ENCODE measurements at regions not wholly inside any gene's neighbourhood (a gene's known extent, or its start where the extent isn't known, plus 50 kb on each side); places are given as distances from the start of the nearest gene placed in this dataset.
"Not testable (repeated sequence)": the region's sequence is repeated elsewhere in the genome, so short reads cannot be mapped to it uniquely, and the experiment has no call there.

DNA sequence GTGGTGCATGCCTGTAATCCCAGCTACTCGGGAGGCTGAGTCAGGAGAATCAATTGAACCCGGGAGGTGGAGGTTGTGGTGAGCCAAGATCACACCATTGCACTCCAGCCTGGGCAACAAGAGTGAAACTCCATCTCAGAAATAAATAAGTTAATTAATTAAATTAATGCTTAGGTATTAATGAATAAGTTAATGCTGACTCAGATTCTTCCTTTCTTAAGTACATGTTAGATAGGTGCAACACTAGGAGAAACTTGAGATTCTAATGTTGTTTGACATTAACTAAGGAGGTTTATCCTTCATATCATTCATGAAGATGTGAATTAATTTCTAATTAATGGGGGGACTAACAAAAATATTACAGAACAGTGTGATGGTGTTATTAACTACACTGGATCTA lies 812.6 kb upstream of the SPRY2 start:
- DNase-seq (ENCODE audit: low read depth), result no peak

DNA sequence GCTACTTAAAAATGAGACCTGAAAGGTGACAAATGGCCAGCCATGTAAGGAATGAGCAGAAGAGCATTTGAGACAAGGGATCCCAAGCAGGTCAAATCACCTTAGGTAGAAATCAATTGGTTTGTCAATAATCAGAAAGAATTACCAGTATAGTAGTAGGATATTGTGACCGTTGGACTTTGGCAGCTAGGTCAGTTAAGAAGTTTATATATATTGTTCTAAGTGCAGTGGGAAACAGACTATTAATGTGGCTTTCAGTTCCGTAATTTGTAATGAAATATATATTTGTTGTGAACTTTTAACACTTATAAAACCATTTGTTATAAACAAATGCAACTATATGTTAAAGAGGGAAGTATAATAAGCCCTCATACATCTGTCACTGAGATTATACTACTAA lies 807.9 kb upstream of the SPRY2 start:
- no peak for DNase-seq (ENCODE audit: low read depth)

DNA sequence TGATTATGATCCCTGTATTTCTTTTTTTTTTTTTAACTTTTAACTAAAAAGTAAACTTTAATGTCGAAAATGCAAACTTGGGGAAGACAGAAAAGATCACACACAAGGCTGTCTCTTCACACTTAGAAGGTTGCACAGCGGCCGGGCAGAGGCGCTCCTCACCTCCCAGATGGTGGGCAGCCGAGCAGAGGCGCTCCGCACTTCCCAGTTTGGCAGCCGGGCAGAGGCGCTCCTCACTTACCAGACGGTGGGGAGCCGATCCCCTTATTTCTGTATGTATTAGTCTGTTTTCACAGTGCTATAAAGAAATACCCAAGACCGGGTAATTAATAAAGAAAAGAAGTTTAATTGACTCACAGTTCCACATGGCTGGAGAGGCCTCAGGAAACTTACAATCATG lies 805.6 kb upstream of the SPRY2 start:
- not testable (repeated sequence) for DNase-seq (ENCODE audit: low read depth)

DNA sequence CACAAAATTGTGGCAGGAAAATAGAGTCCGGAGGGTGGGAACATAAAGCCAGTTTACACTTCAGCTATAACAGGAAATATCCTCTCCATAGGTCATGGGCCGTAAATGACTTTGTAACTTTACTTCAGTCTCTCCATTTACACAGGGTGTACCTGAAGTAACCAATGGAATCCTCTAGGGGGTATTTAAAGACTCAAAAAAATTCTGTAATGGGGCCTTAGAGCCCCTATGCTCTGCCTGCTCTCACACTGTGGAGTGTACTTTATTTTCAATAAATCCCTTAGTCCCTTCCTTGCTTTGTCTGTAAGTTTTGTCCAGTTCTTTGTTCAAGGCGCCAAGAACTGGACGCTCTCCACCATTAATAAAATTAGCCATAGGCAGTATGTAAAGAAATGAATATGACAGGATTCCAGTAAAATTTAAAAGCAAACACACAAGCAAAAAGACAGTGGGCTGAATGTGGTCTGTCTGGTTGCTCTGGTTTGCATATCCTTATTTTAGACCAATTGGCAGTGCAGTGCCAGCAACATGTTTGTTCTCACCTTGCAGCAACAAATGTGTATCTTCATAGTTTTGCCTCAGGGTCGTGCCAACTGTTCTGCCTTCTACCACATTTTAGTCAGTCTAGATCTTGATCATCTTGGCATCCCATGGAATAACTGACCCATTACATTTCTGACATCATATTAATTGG lies 801.5 kb upstream of the SPRY2 start:
- no peak for DNase-seq (ENCODE audit: low read depth)

DNA sequence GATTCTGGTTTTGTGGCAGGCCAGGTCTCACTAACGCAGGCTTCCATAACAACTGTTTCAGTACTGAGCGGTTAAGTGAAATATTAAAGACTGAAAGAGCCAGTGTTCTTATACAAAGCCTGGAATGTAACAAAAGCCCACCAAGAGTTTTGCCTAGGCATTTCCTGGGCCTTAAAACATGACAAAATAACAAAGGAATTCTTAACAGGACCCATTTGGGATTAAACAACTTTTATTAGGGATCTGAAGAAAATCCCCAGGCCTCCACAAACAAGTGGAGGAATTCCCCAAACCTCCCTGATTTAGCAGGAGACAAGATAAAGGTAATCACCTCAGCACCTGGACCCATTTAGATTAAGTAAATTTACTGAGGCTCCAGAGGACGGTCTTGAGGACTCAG lies 799.7 kb upstream of the SPRY2 start:
- no peak for DNase-seq (ENCODE audit: low read depth)

DNA sequence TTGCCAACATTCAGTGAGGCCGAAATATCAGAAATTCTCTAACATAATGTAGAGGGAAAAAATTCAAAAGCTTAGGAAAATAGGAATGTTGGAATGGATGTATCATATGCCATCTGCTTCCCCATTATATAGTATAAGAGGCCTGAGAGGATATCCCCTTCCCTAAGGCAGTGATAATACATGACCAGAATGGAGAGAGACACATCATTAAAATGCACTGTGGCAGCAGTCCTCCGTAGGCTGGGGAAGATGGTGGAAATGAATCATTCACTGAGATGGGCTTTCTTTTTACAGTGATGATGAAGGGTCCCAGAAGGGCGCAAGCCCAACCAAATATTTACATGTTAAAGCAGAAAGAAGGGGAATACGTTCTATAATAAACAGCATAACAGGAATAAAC lies 799.1 kb upstream of the SPRY2 start:
- DNase-seq (ENCODE audit: low read depth), result no peak

DNA sequence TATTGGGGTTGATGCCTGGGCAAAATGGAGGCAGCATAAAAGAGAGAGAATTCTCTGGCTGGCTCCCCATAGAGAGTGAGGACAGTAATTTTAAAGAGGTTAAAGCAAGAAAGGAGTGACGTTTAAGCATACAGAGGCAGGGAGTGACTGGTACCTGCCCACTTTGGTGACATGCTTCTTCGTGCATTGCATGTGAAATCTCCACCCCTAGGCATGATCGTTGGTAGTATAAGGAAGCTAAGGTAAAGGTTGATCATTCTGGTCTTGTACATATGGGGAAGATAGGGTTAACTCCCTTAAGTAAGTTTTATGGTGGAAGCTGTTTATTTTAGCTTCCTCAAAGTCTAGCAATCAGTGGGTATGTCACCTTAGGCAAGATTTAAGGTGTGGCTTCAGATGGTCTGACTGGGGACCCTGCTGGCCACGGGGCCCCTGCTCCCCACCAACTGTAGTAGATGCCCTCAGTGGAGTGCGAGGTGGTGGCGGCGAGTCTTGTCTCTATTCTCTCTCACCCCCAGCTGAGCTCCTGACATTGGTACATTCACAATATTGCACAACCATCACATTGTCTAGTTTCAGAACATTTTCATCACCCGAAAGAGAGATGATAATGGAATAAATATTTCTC lies 797.5 kb upstream of the SPRY2 start:
- no peak for DNase-seq (ENCODE audit: low read depth)

DNA sequence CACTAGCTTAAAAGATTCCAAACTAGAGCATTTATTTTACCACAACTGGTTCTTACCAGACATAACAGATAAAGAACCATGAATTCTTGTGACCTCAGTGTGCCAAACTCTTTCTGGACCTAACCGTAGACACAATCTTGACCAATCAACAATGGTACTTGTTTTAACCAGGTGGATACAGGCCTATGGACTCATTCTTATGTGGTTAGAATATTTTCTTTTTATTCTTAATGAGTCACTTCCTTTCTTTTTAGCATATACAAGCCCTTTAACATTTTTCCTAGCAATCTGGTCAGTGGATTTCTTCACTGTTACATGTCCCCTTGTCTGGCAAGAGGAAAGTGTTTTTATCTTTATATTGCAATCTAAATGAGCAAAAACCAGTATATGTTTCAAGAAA lies 792.1 kb upstream of the SPRY2 start:
- no peak for DNase-seq (ENCODE audit: low read depth)

DNA sequence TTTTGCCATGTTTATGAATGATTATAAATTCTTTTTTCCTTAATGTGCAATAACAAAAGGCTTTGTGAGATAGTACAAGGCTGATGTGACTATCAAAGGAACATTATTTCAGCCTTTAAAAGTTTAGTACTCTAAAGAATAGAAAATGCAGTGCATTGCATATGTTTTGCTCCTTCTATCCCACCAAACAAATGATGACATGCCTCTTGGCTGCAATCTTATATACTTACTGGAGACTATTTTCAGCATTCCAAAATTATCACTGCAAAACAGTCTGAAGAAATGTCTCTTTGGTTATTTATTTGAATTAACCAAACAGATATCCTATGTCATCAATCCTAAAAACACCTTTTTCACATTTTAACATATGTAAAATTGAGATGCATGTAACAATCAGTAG lies 776.5 kb upstream of the SPRY2 start:
- DNase-seq (ENCODE audit: low read depth), result no peak

DNA sequence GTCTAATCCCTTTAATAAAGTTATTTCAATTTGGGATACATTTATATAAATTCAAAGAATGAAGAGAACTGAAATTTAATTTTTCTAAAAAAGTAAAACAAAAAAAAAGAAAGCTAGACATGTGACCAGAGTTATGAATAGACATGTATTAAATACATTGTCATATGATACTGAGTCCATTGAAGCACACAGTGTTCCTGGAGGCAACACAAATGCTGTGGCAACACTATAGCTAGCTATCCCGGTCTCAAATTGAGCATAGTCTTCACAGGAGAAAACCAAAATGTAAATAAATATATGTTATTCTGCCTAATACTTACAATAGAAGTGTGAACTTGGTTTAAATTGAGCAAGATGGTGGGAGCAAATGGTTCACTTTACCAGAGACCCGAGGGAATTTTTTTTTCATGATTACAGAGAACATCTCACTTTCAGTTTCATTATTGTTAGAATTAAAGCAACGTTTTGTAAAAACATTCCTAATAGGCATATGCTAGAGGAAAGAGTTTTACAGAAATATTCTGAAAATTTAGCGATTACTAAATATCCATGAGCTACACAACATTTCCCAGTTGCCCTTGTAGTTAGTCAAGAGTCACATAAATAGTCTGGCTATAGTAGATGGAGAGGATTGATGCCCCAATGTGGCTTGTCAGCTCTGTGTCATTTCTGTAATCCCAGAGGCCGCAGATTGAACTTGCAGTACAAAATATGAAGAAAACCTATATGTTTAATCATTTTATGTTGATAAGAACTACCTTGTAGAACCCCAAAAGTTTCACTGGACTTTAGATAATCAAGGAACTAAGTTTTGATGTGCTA lies 775.7 kb upstream of the SPRY2 start:
- no peak for DNase-seq (ENCODE audit: low read depth)

DNA sequence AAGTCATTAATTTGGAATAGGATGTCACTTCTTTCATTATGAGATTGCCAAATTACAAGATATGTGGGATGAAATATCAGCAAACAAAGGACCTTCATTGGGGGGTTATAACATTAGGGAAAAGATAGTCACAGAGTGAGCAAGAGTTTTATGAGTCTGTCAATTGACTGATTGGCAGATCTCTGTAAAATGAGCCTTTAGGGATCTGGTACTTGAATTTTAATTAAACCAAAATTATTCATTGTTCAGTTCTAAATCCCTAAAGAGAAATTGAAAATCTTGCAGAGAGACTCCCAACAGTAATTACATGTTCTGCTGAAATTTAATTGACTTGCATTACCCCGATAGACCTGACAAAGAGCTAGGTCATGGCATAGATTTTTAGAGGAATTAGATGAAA lies 768.1 kb upstream of the SPRY2 start:
- no peak for DNase-seq (ENCODE audit: low read depth)

DNA sequence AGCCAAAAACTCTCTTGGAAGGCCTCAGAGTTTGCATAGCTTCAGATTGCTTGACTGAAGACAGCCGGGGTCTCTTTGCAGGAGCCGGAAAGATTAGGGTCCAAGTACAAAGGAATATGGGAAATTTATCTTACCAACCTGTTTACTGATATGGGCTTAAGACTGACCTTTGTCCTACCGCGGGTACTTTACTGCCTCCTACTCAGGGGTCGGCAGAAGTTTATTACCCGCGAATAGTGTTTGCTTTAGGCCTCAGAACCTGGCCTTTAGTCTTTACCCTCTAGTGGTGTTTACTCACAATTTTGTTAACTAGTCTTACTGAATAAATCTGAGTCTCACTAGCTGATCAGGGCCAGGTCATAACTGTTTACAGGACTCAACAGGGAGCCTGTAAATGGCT lies 765.4 kb upstream of the SPRY2 start:
- no peak for DNase-seq (ENCODE audit: low read depth)

DNA sequence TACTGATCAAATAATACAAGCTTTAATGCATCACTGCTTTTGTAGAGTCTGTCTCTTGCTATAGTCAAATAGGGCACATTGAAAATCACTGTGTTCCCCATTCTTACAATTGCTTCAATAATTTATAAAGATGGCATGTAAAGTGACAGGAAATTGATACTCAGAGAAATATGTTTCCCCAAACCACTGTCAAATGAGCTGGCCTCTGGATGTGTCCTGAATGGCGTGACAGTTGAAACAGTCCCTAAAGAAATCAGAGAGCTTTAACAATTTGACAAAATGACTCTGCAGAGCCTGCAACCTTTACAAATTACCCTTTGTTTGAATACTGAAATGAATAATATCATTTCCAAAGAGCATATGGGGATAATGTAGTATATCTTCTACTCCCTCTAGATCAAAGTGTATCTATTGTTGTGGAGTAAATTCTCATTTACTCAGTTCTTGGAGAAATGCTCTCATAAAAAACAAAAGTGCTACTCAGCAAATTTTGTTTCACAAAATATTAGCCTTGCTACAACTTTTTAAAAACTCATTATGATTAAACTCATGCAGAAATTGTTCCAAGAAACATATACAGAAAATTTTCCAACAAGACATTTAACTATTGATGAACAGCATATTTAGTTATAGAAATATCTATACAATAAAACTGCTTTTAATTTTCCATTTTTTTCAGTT lies 763.2 kb upstream of the SPRY2 start:
- DNase-seq (ENCODE audit: low read depth), result no peak

DNA sequence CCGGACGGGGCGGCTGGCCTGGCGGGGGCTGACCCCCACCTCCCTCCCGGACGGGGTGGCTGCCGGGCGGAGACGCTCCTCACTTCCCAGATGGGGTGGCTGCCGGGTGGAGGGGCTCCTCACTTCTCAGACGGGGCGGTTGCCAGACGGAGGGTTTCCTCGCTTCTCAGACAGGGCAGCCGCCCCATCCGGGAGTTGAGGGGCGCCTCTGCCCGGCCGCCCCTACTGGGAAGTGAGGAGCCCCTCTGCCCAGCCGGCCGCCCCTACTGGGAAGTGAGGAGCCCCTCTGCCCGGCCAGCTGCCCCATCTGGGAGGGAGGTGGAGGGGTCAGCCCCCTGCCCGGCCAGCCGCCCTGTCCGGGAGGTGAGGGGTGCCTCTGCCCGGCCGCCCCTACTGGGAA lies 761.1 kb upstream of the SPRY2 start:
- not testable (repeated sequence) for DNase-seq (ENCODE audit: low read depth)

DNA sequence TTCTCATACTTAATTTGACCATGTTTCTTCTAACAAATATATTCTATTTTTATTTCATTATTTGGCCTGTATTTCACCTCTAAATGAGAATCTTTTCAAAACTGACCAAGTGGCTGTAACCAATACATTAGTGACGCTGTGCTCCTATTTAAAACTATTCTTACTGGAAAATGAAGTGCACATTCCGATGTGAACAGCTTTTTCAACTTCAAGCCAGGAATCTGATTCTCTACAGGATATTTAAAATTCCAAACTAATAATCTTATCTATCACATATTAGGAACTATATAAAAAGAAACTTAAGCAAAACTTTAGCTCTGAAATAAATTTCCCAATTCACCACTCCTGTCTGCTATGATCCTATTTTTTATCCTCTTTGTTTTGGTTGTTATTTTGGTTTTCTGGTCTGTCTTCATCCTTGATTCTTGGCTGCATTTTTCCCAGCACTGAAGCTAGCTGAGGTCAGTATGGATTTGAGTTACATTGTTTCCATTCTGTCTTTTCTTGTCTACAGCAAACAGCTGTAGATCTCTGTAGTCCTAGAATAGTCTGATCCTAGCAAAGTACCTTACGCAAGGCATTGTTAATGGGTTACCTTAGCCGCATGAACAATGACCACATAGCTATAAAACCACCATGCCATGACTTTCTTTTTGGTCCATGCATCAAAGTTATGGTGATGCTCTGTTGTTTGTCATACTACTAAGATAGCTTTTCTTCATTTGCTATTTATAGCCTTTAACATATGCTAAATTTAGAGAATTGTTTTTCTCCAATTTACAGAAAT lies 748.6 kb upstream of the SPRY2 start:
- DNase-seq (ENCODE audit: low read depth), result no peak

DNA sequence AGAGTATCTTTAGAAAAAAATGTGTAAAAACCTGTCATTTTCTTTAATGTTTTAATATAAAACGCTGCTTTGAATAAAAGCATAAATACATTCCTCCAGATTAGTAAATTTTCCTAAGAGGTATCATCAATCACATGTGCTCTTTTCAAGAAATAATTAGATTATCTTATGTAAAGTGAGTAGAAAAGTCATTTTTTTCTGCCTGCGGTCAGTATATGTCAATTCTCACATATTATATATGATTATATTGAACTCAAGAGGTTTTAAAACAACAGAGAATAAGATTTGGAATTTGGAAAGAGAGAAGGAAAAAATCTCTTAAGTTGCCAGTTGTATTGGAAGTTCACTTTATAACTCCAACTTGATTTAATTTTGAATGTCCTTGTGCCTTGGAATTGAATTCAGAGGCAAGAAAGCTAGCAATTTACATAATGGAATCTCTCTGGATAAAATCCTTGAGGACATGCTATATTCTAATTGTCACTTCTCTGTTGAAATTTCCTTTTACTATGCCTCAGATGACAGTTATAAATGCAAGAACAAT lies 740.1 kb upstream of the SPRY2 start:
- no peak for DNase-seq (ENCODE audit: low read depth)

DNA sequence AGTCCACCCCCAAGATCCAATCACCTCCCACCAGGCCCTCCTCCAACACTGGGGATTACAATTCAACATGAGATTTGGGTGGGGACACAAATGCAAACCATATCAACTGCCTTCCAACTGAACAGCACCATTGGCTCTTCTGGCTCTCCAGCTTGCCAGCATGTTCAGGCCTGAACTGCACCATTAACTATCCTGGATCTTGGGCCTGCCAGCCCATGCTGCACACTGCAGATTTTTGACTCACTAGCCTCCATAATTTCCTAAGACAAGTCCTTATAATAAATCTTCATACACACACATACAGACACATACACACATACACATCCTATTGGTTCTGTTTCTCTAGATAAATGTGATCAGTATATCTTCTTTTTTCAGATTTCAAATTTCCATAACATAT lies 737.1 kb upstream of the SPRY2 start:
- DNase-seq (ENCODE audit: low read depth), result no peak

DNA sequence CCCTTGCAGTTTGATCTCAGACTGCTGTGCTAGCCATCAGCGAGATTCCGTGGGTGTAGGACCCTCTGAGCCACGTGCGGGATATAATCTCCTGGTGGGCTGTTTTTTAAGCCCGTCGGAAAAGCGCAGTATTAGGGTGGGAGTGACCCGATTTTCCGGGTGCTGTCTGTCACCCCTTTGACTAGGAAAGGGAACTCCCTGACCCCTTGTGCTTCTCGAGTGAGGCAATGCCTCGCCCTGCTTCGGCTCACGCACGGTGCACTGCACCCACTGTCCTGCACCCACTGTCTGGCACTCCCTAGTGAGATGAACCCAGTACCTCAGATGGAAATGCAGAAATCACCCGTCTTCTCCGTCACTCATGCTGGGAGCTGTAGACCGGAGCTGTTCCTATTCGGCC lies 728.9 kb upstream of the SPRY2 start:
- DNase-seq (ENCODE audit: low read depth), result not testable (repeated sequence)

DNA sequence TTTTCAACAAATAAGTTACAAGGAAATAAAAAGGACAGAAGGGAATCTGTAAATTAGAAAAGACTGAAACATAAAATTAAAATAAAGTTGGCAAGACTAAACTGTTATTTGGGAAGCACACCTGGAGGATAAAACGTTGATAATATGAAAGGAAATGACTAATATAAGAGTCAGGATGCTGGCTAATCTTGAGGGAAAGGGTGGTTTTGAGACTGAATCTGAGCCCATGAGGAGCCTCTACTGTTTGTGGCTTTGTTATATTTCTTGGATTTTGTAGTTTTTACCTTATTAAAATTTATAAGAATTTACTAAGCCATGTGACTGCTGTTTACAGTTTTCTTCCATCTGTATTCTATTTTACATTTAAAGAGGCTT lies 718.0 kb upstream of the SPRY2 start:
- DNase-seq (ENCODE audit: low read depth), result no peak

DNA sequence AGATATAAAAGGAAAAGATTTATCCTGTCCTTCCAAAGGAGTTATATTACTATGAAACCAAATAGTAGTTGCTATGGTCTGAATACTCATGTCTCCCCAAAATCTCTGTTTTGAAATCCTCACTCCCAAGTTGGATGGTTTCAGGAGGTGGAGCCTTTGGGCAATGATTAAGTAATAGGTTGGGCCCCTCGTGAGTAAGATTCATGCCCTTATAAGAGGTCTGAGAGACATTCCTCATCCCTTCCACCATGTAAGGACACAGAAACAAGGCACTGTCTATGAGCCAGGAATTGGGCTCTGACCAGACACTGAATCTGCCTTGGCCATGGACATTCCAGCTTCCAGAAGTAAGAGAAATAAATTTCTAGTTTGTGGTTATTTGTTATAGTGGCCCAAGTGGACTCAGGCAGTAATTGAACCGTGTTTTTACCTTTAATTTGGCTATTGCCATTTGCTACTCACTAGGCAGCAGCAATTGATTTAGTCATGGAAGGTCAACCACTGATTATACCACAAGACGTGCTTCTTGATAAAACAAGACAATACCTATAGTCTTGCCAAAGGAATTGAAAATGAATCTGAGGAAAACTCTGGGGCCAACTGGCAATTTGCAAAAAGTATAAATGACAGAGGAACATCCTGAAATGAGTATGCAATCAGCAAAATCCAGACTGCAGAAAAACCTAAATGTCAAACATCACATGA lies 717.4 kb upstream of the SPRY2 start:
- no peak for DNase-seq (ENCODE audit: low read depth)

DNA sequence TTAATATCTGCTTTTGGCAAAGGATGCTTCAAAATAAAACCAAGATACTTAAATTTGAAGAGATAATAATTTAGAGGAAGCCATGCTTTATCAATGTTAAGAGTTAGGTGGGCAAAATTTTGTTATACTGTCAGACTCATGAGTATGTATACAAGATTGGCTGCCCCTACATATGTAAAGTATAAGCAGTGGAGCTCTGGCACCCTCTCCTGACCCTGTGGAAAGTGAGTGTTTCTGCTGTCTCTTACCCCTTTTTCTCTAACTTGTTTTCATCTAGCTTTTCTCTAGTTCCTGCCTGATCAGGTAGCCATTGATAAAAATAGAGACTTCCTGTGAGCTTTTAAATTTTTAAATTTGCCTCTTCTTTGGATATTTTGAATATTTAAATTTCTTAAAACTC lies 710.9 kb upstream of the SPRY2 start:
- DNase-seq (ENCODE audit: low read depth), result no peak
